GM13976 (cell line): ENCODE measurements at regions not wholly inside any gene's neighbourhood (a gene's known extent, or its start where the extent isn't known, plus 50 kb on each side); places are given as distances from the start of the nearest gene placed in this dataset.

Experiments
- DNase-seq: peaks from one replicate; pipeline ENCODE4 v3.0.0; 2012; ENCODE audit warnings: low spot score
- in situ Hi-C: fragments of 300-500 bp; cut with MboI; formaldehyde crosslinking; loops from one replicate; pipeline ENCODE4 v1.12.0; 2022; ENCODE audit warnings: low sequenced_read_pairs, mixed read lengths, inconsistent platforms; ENCODE audit not compliant: unreplicated experiment
- TF ChIP-seq, protein P1 (sequence below): IDR thresholded peaks from 2 replicates; pipeline ENCODE4 v1.5.1; 2012; ENCODE audit warnings: borderline replicate concordance, mild to moderate bottlenecking; ENCODE audit not compliant: insufficient read depth; ENCODE audit errors: extremely low read depth, missing control alignments, control extremely low read depth

DNA sequence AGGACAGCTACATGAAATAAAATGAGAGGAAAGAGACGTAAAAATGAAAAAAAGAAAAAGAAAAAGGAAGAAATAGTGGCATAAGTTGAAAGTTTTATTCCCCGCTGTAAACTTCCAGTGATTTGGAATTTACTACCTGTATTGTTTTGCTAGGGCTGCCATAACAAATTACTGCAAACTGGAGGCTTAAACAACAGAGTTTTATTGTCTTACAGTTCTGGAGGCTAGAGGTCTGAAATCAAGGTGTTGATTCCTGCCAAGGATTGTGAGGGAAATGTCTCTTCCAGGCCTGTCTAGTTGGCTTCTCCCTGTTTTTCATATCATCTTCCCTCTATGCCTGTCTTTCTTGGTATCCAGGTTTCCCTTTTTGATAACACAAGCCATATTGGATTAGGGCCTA lies 119.4 kb upstream of the PACRGL start:
- TF ChIP-seq, protein P1, sequence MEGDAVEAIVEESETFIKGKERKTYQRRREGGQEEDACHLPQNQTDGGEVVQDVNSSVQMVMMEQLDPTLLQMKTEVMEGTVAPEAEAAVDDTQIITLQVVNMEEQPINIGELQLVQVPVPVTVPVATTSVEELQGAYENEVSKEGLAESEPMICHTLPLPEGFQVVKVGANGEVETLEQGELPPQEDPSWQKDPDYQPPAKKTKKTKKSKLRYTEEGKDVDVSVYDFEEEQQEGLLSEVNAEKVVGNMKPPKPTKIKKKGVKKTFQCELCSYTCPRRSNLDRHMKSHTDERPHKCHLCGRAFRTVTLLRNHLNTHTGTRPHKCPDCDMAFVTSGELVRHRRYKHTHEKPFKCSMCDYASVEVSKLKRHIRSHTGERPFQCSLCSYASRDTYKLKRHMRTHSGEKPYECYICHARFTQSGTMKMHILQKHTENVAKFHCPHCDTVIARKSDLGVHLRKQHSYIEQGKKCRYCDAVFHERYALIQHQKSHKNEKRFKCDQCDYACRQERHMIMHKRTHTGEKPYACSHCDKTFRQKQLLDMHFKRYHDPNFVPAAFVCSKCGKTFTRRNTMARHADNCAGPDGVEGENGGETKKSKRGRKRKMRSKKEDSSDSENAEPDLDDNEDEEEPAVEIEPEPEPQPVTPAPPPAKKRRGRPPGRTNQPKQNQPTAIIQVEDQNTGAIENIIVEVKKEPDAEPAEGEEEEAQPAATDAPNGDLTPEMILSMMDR, result no peak
- no peak for DNase-seq
- in situ Hi-C loops, result no loop called here

DNA sequence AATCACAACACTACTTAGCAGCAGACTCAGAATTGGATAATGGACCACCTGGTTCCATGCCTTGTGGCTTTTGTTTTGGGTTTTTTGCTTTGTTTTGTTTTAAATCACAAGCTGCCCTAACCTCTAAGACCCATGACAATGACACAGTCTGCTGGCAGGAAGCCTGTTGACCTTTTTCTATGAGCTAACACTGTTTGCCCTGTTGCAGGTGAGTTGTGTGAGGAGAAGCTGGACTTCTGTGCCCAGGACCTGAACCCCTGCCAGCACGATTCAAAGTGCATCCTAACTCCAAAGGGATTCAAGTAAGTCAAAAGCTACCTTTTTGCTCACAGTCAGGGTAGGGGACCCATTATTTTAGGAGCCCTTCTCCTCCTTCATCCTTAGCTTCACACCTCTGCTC lies 110.8 kb upstream of the PACRGL start:
- TF ChIP-seq, protein P1, result no peak
- no peak for DNase-seq
- in situ Hi-C loops, result no loop called here

DNA sequence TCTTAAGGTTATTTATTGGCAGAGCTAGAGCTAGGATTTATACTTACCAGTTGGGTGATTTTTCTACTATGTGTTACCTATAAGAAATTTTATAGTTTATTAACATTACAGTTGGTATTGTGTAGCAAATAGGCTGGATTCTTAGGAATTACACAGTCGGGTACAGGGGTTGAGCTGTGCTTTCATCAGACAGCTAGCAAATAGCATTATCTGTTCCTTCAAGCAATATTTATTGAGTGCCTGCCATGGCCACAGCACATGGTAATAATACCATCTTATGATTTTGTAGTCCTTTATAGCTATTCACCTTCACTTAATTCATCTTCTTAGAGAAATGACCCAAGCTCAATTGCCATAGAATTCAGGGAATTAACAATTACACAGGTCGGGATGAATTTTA lies 109.4 kb upstream of the PACRGL start:
- in situ Hi-C loops, result no loop called here
- TF ChIP-seq, protein P1, result no peak
- DNase-seq, result no peak

DNA sequence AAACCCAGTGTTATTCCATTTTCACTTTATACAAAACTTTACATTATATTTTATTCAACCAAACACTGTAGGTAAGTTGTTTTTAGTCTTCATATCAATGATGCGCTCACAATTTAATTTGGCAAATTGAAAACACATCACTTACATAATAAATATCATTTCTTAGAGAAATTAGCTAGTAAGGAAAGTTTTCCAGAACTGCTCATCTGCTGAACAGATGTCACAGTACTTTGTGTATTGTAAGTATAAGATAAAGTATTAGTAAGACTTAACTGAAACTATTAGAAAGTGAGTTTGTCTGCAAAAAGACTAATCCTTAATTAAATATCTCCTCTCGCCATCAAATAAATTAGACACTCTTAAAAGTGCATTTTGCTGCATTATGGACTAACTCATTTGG lies 108.7 kb upstream of the PACRGL start:
- DNase-seq, result no peak
- TF ChIP-seq, protein P1, result no peak
- in situ Hi-C loops, result no loop called here

DNA sequence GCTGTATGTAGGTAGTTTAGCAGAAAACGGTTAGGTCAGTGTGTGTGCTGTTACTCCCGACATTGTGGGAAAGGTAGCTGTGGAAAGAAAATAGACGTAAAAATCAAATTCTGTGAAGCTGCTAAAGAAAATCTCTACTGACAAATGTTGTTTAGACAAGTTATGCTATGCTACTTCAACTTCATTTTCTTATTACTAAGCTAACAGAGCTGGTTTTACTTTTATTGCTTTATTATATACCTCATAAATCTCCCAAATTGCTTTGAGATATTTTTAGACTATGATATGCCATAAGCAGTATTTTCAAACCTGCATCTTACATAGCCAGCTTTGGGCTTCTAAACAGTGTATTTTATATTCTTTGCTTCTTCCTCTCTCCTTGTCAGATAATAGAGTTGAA lies 108.2 kb upstream of the PACRGL start:
- no peak for DNase-seq
- TF ChIP-seq, protein P1, result no peak
- in situ Hi-C loops, result no loop called here

DNA sequence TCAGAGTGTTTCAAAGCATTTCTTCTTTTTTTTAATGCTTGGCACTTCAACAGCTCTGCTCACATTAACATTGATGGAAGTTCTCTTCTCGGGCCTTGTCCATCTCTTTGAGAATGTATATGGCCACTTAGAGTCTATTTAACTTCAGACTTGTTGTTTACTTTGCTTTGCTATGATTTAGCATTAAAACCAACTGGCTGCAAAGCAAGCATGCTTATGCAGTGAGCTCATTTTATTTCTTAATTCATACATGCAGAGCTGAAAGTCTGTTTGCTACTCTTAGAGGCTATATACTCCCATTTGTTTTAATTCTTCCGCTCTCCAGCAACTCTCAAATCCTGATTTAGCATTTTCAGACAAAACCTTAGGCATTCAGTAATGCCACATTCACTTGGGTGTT lies 107.6 kb upstream of the PACRGL start:
- in situ Hi-C loops, result no loop called here
- TF ChIP-seq, protein P1, result no peak
- no peak for DNase-seq

DNA sequence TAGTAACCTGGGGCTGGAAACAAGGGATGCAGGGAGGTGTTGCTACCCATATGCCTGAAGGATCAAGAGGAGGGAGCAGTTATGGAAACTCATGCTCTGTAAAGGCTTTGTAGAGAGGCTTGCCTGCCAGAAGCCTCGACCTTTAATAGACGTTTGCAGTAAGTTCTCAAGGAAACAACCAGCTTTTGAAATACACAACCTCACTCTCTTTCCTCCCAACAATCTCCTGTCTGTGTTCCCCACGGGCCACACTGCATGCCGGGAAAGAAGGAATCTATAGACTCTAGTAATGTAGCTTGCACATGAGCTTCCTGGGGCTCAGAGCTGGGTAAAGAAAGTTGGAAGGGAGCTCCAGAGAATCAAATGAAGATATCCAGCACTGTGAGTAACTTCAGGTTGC lies 101.6 kb upstream of the PACRGL start:
- in situ Hi-C loops, result no loop called here
- DNase-seq, result no peak
- TF ChIP-seq, protein P1, result no peak
